ENCODE measurements at regions not wholly inside any gene's neighbourhood (a gene's known extent, or its start where the extent isn't known, plus 50 kb on each side); places are given as distances from the start of the nearest gene placed in this dataset.
A peak's percentile ranks its signal among the peaks of the same experiment; 100 is the strongest.

GRCh38 chr12:98002887-98003493, 512.4 kb upstream of the TMPO start:
- peak; percentile 47 to 62 for DNase-seq
- TF ChIP-seq, protein P1, sequence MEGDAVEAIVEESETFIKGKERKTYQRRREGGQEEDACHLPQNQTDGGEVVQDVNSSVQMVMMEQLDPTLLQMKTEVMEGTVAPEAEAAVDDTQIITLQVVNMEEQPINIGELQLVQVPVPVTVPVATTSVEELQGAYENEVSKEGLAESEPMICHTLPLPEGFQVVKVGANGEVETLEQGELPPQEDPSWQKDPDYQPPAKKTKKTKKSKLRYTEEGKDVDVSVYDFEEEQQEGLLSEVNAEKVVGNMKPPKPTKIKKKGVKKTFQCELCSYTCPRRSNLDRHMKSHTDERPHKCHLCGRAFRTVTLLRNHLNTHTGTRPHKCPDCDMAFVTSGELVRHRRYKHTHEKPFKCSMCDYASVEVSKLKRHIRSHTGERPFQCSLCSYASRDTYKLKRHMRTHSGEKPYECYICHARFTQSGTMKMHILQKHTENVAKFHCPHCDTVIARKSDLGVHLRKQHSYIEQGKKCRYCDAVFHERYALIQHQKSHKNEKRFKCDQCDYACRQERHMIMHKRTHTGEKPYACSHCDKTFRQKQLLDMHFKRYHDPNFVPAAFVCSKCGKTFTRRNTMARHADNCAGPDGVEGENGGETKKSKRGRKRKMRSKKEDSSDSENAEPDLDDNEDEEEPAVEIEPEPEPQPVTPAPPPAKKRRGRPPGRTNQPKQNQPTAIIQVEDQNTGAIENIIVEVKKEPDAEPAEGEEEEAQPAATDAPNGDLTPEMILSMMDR (IDR thresholded peaks at IDR 0.05), result peak; percentile 25 to 41
- Histone ChIP-seq H3K27ac (no peak overlapping the region), H3K27me3 (no peaks in the 10 kb centered on the region), H3K4me3 (no peak overlapping the region), H3K9me3 (no peaks in the 10 kb centered on the region), H3K4me1 (no peaks in the 10 kb centered on the region), H3K36me3 (no peaks in the 10 kb centered on the region)
- intact Hi-C loops (cut with DNase I; ENCODE audit: low total_unique reads), result no loop called here

GRCh38 chr12:98007963-98008362, 507.4 kb upstream of the TMPO start:
- Histone ChIP-seq H3K36me3 (no peaks in the 10 kb centered on the region), H3K9me3 (no peaks in the 10 kb centered on the region), H3K27ac (no peak overlapping the region), H3K27me3 (no peaks in the 10 kb centered on the region), H3K4me1 (no peaks in the 10 kb centered on the region), H3K4me3 (no peak overlapping the region)
- intact Hi-C loops (cut with DNase I; ENCODE audit: low total_unique reads), result no loop called here
- no peak for DNase-seq
- TF ChIP-seq, protein P1 (IDR thresholded peaks at IDR 0.05), result no peak

- H3K4me1 ChIP-seq, result no peaks in the 10 kb centered on the region
- no peak for DNase-seq
- H3K27ac ChIP-seq, result no peak overlapping the region
- no peaks in the 10 kb centered on the region for H3K27me3 ChIP-seq
- H3K36me3 ChIP-seq, result no peaks in the 10 kb centered on the region
- TF ChIP-seq, protein P1 (IDR thresholded peaks at IDR 0.05), result no peak
- H3K9me3 ChIP-seq, result no peaks in the 10 kb centered on the region
- H3K4me3 ChIP-seq, result no peak overlapping the region
- intact Hi-C loops (cut with DNase I; ENCODE audit: low total_unique reads), result no loop called here
Measured at GRCh38 chr12:98013560-98013959, 501.8 kb upstream of the TMPO start.

GRCh38 chr12:98018836-98019235, 496.6 kb upstream of the TMPO start:
- Histone ChIP-seq H3K9me3 (no peaks in the 10 kb centered on the region), H3K27ac (no peak overlapping the region), H3K36me3 (no peaks in the 10 kb centered on the region), H3K4me3 (no peak overlapping the region), H3K27me3 (no peaks in the 10 kb centered on the region), H3K4me1 (no peaks in the 10 kb centered on the region)
- TF ChIP-seq, protein P1 (IDR thresholded peaks at IDR 0.05), result no peak
- DNase-seq, result no peak
- intact Hi-C loops (cut with DNase I; ENCODE audit: low total_unique reads), result no loop called here

DNA sequence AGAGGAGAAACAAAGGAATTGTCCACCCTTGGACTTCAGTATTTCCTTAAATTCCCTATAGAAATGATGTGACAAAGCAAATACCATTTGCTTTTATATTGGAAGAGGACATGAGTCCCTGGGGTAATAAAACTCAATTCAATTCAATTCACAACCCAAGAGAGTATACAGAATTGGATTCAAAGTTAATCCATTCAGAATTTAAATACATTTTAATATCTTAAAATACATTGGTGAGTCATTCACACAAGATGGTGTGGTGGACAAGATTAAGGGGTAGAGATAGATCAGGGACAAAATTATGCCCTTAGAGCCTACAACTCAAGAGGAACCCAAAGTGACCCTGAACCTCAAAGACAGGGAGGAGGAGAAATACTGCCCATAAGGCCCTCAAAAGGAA, 495.0 kb upstream of the TMPO start:
- H3K9me3 ChIP-seq, result no peaks in the 10 kb centered on the region
- TF ChIP-seq, protein P1 (IDR thresholded peaks at IDR 0.05), result no peak
- intact Hi-C loops (cut with DNase I; ENCODE audit: low total_unique reads), result no loop called here
- no peaks in the 10 kb centered on the region for H3K27me3 ChIP-seq
- no peaks in the 10 kb centered on the region for H3K4me1 ChIP-seq
- no peaks in the 10 kb centered on the region for H3K36me3 ChIP-seq
- no peak overlapping the region for H3K4me3 ChIP-seq
- DNase-seq, result no peak
- no peak overlapping the region for H3K27ac ChIP-seq

- intact Hi-C loops (cut with DNase I; ENCODE audit: low total_unique reads), result no loop called here
- no peak overlapping the region for H3K4me3 ChIP-seq
- no peaks in the 10 kb centered on the region for H3K27me3 ChIP-seq
- no peak for DNase-seq
- H3K36me3 ChIP-seq, result no peaks in the 10 kb centered on the region
- no peaks in the 10 kb centered on the region for H3K9me3 ChIP-seq
- H3K4me1 ChIP-seq, result no peaks in the 10 kb centered on the region
- TF ChIP-seq, protein P1 (IDR thresholded peaks at IDR 0.05), result no peak
- no peak overlapping the region for H3K27ac ChIP-seq
Measured at GRCh38 chr12:98022961-98023360, 492.4 kb upstream of the TMPO start.

Measured in tibial artery (tissue), 4 donors.